PC-9 (cell line): ENCODE measurements at regions not wholly inside any gene's neighbourhood (a gene's known extent, or its start where the extent isn't known, plus 50 kb on each side); places are given as distances from the start of the nearest gene placed in this dataset.

Experiments
- BruUV-seq: library from RNA; stranded (reverse); fragments of 400-500 nt; replicated peaks from 2 replicates; lab custom pipeline; 2021; lab: Mats Ljungman, UMichigan
- CTCF ChIA-PET: fragments of 300-600 bp; sonication (Branson Sonifier 250); formaldehyde crosslinking; loops from one replicate; lab custom pipeline; 2022; ENCODE audit warnings: antibody characterized with exemption; lab: Charles Lee
- POLR2A ChIA-PET: fragments of 300-600 bp; sonication (Branson Sonifier 250); formaldehyde crosslinking; loops from one replicate; lab custom pipeline; 2022; ENCODE audit warnings: antibody characterized with exemption; ENCODE audit not compliant: unreplicated experiment; lab: Charles Lee
- DNase-seq, 2 experiments: peaks; one replicate each; pipeline versions ENCODE4 v3.0.0 to v3.0.0-alpha.2; 2015 to 2022; ENCODE audit warnings: mixed read lengths in 1 of 2
- H2AFZ ChIP-seq: fragments of 200-600 bp; sonication (generic); 2 replicates; pipeline ENCODE4 v1.8.1; 2017; ENCODE audit warnings: antibody characterized with exemption
- H3F3A ChIP-seq: fragments of 200-600 bp; sonication (generic); 2 replicates; pipeline ENCODE4 v1.8.1; 2017; ENCODE audit warnings: antibody characterized with exemption, mild to moderate bottlenecking, low read depth; ENCODE audit not compliant: insufficient read depth
- H3K27ac ChIP-seq: fragments of 200-600 bp; sonication (generic); 2 replicates; pipeline ENCODE4 v1.6.1; 2016; ENCODE audit warnings: mixed run types
- H3K27me3 ChIP-seq: fragments of 200-600 bp; sonication (generic); 2 replicates; pipeline ENCODE4 v1.6.1; 2016; ENCODE audit warnings: low read depth, mixed run types; ENCODE audit not compliant: insufficient read depth
- H3K36me3 ChIP-seq: fragments of 200-600 bp; sonication (generic); 2 replicates; pipeline ENCODE4 v1.6.1; 2016; ENCODE audit warnings: low read depth, mixed run types
- H3K4me1 ChIP-seq: fragments of 200-600 bp; sonication (generic); replicated peaks from 2 replicates; pipeline ENCODE4 v1.6.1; 2016; ENCODE audit warnings: mixed run types; ENCODE audit not compliant: insufficient read depth
- H3K4me2 ChIP-seq: fragments of 200-600 bp; sonication (generic); 2 replicates; pipeline ENCODE4 v1.6.1; 2017; ENCODE audit warnings: mixed run types
- H3K4me3 ChIP-seq: fragments of 200-600 bp; sonication (generic); 2 replicates; pipeline ENCODE4 v1.6.1; 2016; ENCODE audit warnings: mixed run types
- H3K79me2 ChIP-seq: fragments of 200-600 bp; sonication (generic); 2 replicates; pipeline ENCODE4 v1.6.1; 2017; ENCODE audit warnings: low read depth, mixed run types
- H3K9me2 ChIP-seq: fragments of 200-600 bp; sonication (generic); 2 replicates; pipeline ENCODE4 v1.8.1; 2017; ENCODE audit warnings: mild to moderate bottlenecking; ENCODE audit not compliant: insufficient read depth
- H3K9me3 ChIP-seq: fragments of 200-600 bp; sonication (generic); 2 replicates; pipeline ENCODE4 v1.8.1; 2016; ENCODE audit warnings: low read depth; ENCODE audit not compliant: insufficient read depth
- H4K20me1 ChIP-seq: fragments of 200-600 bp; sonication (generic); 2 replicates; pipeline ENCODE4 v1.8.1; 2017; ENCODE audit not compliant: insufficient read depth
- EZH2 ChIP-seq: fragments of 200-600 bp; sonication (generic); IDR thresholded peaks from 2 replicates; pipeline ENCODE4 v1.8.0; 2017; ENCODE audit warnings: antibody characterized with exemption, low read depth
- intact Hi-C: fragments of 100-400 bp; cut with micrococcal nuclease; formaldehyde crosslinking; loops from one replicate; pipeline ENCODE4 v1.10.0; 2022; ENCODE audit not compliant: unreplicated experiment
- TF ChIP-seq, protein P1 (sequence below): fragments of 200-600 bp; sonication (generic); conservative IDR thresholded peaks from 2 replicates; pipeline ENCODE4 v1.6.1; 2017; ENCODE audit warnings: mixed run types, antibody characterized with exemption, mild to moderate bottlenecking, moderate library complexity

DNA sequence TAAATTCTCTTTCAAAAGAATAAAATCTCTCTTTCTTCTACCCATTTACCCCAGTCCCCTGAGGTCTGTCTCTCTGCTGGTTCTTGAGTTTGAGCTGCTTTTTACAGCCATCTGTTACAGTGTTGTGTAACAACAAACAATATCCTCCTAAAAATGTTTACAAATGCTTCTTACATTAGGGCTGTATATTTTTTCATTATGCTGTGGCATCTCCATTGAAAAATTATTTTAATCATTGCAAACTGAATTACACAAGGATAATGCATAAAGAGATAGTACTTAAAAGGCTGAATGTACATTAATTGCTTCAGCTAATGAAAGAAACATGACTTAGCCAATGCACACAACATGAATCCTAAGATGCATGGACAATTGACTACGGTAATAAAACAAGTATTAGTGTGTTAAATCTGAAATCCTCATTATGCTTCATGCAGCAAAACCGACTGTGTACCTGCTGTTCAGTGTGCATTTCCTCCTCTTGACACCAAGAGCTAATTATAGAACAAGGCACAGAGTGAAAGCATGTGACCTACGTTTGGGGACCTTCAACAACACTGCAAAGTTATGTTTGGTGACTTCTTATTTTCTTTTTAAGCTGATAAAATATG is 181.7 kb upstream of the RHOBTB1 start:
- H3K27ac ChIP-seq, result no peak overlapping the region
- H3K4me3 ChIP-seq, result no peak overlapping the region
- H3K9me2 ChIP-seq, result no peaks in the 10 kb centered on the region
- H3K4me1 ChIP-seq, result 0 out of 2 replicates have a peak, but pooled peaks cover 6% of the 10 kb centered on the region
- H3F3A ChIP-seq, result no peaks in the 10 kb centered on the region
- DNase-seq, result no peak
- H3K4me2 ChIP-seq, result no peak overlapping the region
- intact Hi-C loops, result no loop called here
- H3K79me2 ChIP-seq, result no peaks in the 10 kb centered on the region
- ChIA-PET POLR2A (no interaction called here), CTCF (no interaction called here)
- no peaks in the 10 kb centered on the region for H3K36me3 ChIP-seq
- H3K9me3 ChIP-seq, result no peaks in the 10 kb centered on the region
- no peaks in the 10 kb centered on the region for H3K27me3 ChIP-seq
- BruUV-seq, result no TSS peak
- TF ChIP-seq EZH2, result no peak
- TF ChIP-seq, protein P1, sequence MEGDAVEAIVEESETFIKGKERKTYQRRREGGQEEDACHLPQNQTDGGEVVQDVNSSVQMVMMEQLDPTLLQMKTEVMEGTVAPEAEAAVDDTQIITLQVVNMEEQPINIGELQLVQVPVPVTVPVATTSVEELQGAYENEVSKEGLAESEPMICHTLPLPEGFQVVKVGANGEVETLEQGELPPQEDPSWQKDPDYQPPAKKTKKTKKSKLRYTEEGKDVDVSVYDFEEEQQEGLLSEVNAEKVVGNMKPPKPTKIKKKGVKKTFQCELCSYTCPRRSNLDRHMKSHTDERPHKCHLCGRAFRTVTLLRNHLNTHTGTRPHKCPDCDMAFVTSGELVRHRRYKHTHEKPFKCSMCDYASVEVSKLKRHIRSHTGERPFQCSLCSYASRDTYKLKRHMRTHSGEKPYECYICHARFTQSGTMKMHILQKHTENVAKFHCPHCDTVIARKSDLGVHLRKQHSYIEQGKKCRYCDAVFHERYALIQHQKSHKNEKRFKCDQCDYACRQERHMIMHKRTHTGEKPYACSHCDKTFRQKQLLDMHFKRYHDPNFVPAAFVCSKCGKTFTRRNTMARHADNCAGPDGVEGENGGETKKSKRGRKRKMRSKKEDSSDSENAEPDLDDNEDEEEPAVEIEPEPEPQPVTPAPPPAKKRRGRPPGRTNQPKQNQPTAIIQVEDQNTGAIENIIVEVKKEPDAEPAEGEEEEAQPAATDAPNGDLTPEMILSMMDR, result no peak
- no peak overlapping the region for H2AFZ ChIP-seq
- H4K20me1 ChIP-seq, result no peaks in the 10 kb centered on the region

DNA sequence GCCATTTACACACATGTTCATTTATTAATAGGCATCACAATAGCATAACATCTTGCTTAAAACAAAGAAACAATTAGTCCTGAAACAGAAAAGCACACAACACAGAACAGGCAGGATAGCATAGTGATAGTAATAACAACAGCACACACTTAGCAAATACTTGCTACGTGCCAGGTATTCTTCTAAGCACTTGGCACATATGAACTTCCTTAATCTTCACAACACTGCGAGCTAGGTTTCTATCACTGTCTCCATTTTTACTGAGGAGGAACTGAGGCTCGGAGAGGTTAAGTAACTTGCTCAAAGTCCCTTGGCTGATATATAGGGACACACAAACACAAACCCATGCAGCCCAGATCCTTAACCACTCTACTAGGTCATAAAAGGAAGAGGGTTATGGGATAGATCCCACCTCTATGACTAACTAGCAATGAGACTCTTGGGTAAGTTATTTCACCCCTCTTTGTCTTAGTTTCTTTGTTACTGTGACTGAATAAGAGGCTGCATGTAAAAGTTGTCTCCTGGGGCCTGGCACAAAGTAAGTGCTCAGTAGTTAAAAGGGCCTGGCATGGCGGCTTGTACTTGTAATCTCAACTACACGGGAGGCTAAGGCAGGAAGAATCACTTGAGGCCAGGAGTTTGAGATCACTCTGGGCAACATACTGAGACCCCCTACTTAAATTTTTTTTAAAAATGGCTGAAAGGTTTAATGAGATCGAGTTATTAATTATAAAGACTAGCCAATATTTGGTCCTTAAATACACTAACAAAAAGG is 181.0 kb upstream of the RHOBTB1 start:
- DNase-seq, result no peak
- Histone ChIP-seq H3K9me3 (no peaks in the 10 kb centered on the region), H3K4me1 (0 out of 2 replicates have a peak, but pooled peaks cover 1% of the 10 kb centered on the region), H2AFZ (no peak overlapping the region), H3K79me2 (no peaks in the 10 kb centered on the region), H3K27ac (no peak overlapping the region), H4K20me1 (no peaks in the 10 kb centered on the region), H3K4me3 (no peak overlapping the region), H3F3A (no peaks in the 10 kb centered on the region), H3K36me3 (no peaks in the 10 kb centered on the region), H3K9me2 (no peaks in the 10 kb centered on the region), H3K4me2 (no peak overlapping the region), H3K27me3 (no peaks in the 10 kb centered on the region)
- intact Hi-C loops, result no loop called here
- ChIA-PET POLR2A (no interaction called here), CTCF (no interaction called here)
- no TSS peak for BruUV-seq
- TF ChIP-seq, protein P1, result no peak
- TF ChIP-seq EZH2, result no peak

DNA sequence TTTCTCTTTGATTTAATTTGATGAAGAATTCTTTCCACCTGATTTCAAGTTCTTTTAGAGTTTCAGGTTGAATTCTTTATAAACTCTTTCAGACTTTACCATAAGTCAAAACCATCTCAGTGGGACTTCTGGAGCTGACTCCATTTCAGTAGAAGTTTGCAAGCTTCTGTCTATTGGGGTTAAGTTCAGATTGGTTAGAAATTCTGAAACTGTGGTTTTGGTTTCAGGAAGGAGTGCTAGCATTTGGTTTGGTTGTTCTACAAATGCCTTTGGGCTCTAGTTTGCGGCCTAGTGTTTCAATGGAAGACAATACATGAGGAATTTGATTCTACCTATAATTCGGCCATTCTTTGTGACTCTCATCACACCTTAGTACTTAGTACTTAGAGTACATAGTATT is 176.8 kb upstream of the RHOBTB1 start:
- ChIA-PET POLR2A (no interaction called here), CTCF (no interaction called here)
- DNase-seq, result no peak
- Histone ChIP-seq H3K4me2 (no peak overlapping the region), H3K9me2 (no peaks in the 10 kb centered on the region), H3K4me3 (no peak overlapping the region), H3K79me2 (no peaks in the 10 kb centered on the region), H3K27ac (no peak overlapping the region), H3K9me3 (no peaks in the 10 kb centered on the region), H3K27me3 (no peaks in the 10 kb centered on the region), H4K20me1 (no peaks in the 10 kb centered on the region), H3K4me1 (no peaks in the 10 kb centered on the region), H2AFZ (0 out of 2 replicates have a peak overlapping the region, but pooled peaks have one; percentile 5), H3F3A (no peaks in the 10 kb centered on the region), H3K36me3 (no peaks in the 10 kb centered on the region)
- no TSS peak for BruUV-seq
- TF ChIP-seq, protein P1, result no peak
- no peak for TF ChIP-seq EZH2
- intact Hi-C loops, result no loop called here
